ENCODE measurements at regions not wholly inside any gene's neighbourhood (a gene's known extent, or its start where the extent isn't known, plus 50 kb on each side); places are given as distances from the start of the nearest gene placed in this dataset.

- TF ChIP-seq POLR2A (IDR thresholded peaks at IDR 0.05) (no peak), POLR2AphosphoS5 (IDR thresholded peaks at IDR 0.05) (no peak)
- TF ChIP-seq, protein P1, sequence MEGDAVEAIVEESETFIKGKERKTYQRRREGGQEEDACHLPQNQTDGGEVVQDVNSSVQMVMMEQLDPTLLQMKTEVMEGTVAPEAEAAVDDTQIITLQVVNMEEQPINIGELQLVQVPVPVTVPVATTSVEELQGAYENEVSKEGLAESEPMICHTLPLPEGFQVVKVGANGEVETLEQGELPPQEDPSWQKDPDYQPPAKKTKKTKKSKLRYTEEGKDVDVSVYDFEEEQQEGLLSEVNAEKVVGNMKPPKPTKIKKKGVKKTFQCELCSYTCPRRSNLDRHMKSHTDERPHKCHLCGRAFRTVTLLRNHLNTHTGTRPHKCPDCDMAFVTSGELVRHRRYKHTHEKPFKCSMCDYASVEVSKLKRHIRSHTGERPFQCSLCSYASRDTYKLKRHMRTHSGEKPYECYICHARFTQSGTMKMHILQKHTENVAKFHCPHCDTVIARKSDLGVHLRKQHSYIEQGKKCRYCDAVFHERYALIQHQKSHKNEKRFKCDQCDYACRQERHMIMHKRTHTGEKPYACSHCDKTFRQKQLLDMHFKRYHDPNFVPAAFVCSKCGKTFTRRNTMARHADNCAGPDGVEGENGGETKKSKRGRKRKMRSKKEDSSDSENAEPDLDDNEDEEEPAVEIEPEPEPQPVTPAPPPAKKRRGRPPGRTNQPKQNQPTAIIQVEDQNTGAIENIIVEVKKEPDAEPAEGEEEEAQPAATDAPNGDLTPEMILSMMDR (IDR thresholded peaks at IDR 0.05): no peak
Observed at GRCh38 chr22:27123880-27124279, 466.5 kb downstream of the MIAT start.

All from suprapubic skin (tissue), 4 donors.